ENCODE measurements at regions not wholly inside any gene's neighbourhood (a gene's known extent, or its start where the extent isn't known, plus 50 kb on each side); places are given as distances from the start of the nearest gene placed in this dataset.

GRCh38 chr11:19648321-19648720, 64.3 kb upstream of the NAV2 start:
- no peak overlapping the region for H2BK12ac ChIP-seq (ENCODE audit: low read depth, low read length)
- no peak for TF ChIP-seq MAFK (IDR thresholded peaks at IDR 0.05; ENCODE audit: low read depth, low read length)
- no peak for TF ChIP-seq RAD21 (IDR thresholded peaks at IDR 0.05 in 1 of 2, conservative IDR thresholded peaks at IDR 0.05 in 1 of 2; ENCODE audit: low read depth in 2 of 2, low read length in 2 of 2)
- TF ChIP-seq SIRT6 (IDR thresholded peaks at IDR 0.05; ENCODE audit: low read length): no peak
- no peak for TF ChIP-seq MAX (IDR thresholded peaks at IDR 0.05)
- TF ChIP-seq HDAC2 (IDR thresholded peaks at IDR 0.05; ENCODE audit: borderline replicate concordance in 1 of 2, low read depth in 2 of 2, low read length in 2 of 2): no peak
- TF ChIP-seq, protein P1, sequence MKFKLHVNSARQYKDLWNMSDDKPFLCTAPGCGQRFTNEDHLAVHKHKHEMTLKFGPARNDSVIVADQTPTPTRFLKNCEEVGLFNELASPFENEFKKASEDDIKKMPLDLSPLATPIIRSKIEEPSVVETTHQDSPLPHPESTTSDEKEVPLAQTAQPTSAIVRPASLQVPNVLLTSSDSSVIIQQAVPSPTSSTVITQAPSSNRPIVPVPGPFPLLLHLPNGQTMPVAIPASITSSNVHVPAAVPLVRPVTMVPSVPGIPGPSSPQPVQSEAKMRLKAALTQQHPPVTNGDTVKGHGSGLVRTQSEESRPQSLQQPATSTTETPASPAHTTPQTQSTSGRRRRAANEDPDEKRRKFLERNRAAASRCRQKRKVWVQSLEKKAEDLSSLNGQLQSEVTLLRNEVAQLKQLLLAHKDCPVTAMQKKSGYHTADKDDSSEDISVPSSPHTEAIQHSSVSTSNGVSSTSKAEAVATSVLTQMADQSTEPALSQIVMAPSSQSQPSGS (IDR thresholded peaks at IDR 0.05; ENCODE audit: low read length): no peak
- TF ChIP-seq BACH1 (IDR thresholded peaks at IDR 0.05; ENCODE audit: low read length): no peak
- TF ChIP-seq, protein P2, sequence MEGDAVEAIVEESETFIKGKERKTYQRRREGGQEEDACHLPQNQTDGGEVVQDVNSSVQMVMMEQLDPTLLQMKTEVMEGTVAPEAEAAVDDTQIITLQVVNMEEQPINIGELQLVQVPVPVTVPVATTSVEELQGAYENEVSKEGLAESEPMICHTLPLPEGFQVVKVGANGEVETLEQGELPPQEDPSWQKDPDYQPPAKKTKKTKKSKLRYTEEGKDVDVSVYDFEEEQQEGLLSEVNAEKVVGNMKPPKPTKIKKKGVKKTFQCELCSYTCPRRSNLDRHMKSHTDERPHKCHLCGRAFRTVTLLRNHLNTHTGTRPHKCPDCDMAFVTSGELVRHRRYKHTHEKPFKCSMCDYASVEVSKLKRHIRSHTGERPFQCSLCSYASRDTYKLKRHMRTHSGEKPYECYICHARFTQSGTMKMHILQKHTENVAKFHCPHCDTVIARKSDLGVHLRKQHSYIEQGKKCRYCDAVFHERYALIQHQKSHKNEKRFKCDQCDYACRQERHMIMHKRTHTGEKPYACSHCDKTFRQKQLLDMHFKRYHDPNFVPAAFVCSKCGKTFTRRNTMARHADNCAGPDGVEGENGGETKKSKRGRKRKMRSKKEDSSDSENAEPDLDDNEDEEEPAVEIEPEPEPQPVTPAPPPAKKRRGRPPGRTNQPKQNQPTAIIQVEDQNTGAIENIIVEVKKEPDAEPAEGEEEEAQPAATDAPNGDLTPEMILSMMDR (IDR thresholded peaks at IDR 0.05; ENCODE audit: control extremely low read depth in 1 of 3, insufficient read depth in 1 of 3, low read depth in 1 of 3, low read length in 3 of 3): no peak
- no peak for TF ChIP-seq KDM5A (IDR thresholded peaks at IDR 0.05; ENCODE audit: low read length)

More at GRCh38 chr11:19648321-19648720, 64.3 kb upstream of the NAV2 start:
- Histone ChIP-seq H3K27ac (ENCODE audit: low read depth, low read length) (no peak overlapping the region), H3K9ac (replicated peaks in 1 of 4; ENCODE audit: extremely low read depth in 1 of 4, low read depth in 3 of 4, low read length in 3 of 4) (no peak overlapping the region), H2BK120ac (replicated peaks; ENCODE audit: low read depth, low read length) (no peak overlapping the region), H3K4ac (replicated peaks; ENCODE audit: insufficient read length, low read depth, low read length) (no peak overlapping the region), H3K4me2 (ENCODE audit: insufficient read depth in 1 of 2, low read depth in 2 of 2, low read length in 2 of 2) (no peak overlapping the region), H3K14ac (ENCODE audit: insufficient read length) (no peak overlapping the region), H2BK5ac (ENCODE audit: low read depth, low read length) (no peak overlapping the region), H2BK15ac (ENCODE audit: low read length) (no peak overlapping the region), H3K56ac (replicated peaks; ENCODE audit: insufficient read length, low read depth, low read length) (no peak overlapping the region), H3K18ac (ENCODE audit: extremely low read depth, low read length) (no peak overlapping the region), H3K79me1 (ENCODE audit: low read depth, low read length) (no peaks in the 10 kb centered on the region), H3K4me1 (replicated peaks in 1 of 4; ENCODE audit: control insufficient read depth in 3 of 4, insufficient read depth in 4 of 4, low read length in 3 of 4) (no peaks in the 10 kb centered on the region), H4K20me1 (replicated peaks in 1 of 2; ENCODE audit: control insufficient read depth in 1 of 2, insufficient read depth in 2 of 2, low read length in 2 of 2) (no peaks in the 10 kb centered on the region), H2BK20ac (ENCODE audit: low read length) (no peak overlapping the region), H3K4me3 (ENCODE audit: extremely low read depth in 1 of 4, insufficient read depth in 2 of 4, low read depth in 3 of 4, low read length in 4 of 4) (no peak overlapping the region), H2AFZ (ENCODE audit: low read length) (no peak overlapping the region), H3K23ac (ENCODE audit: insufficient read length) (no peak overlapping the region), H3K36me3 (ENCODE audit: control insufficient read depth in 2 of 4, insufficient read depth in 4 of 4, low read length in 3 of 4) (no peaks in the 10 kb centered on the region), H3K27me3 (replicated peaks in 1 of 4; ENCODE audit: control insufficient read depth in 3 of 4, extremely low read depth in 1 of 4, insufficient read depth in 3 of 4, low read length in 3 of 4) (no peaks in the 10 kb centered on the region), H3K9me3 (ENCODE audit: insufficient read depth in 2 of 2, low read depth in 1 of 2, low read length in 1 of 2) (no peaks in the 10 kb centered on the region), H3K23me2 (ENCODE audit: low read depth, low read length) (no peaks in the 10 kb centered on the region), H4K8ac (ENCODE audit: extremely low read depth, insufficient read depth, low read length) (no peak overlapping the region), H3K79me2 (ENCODE audit: control insufficient read depth in 1 of 2, insufficient read depth in 2 of 2, low read length in 2 of 2) (no peaks in the 10 kb centered on the region), H2AK5ac (ENCODE audit: low read depth, low read length) (no peak overlapping the region), H4K5ac (ENCODE audit: insufficient read length, low read depth, low read length) (no peak overlapping the region), H4K91ac (replicated peaks; ENCODE audit: insufficient read length, low read length) (no peak overlapping the region)
- ChIA-PET CTCF (ENCODE audit: partially characterized antibody) (interaction anchor here (1.0 to 4.2 kb wide), 3 partner anchors 9 to 94 kb away, joined by 3 to 23 read pairs (median 5); no protein-coding TSS in a partner anchor), POLR2A (ENCODE audit: partially characterized antibody) (no interaction called here)
- FAIRE-seq (no peak), DNase-seq (ENCODE audit: low read depth in 1 of 2, low spot score in 2 of 2) (no peak)
- WGBS, 2 experiments (ENCODE audit: extremely low coverage in 1 of 2, insufficient coverage in 1 of 2, insufficient read length in 1 of 2, insufficient replicate concordance in 2 of 2, low coverage in 1 of 2, low lambda C conversion rate in 2 of 2, missing lambda C conversion rate in 1 of 2): 79% methylated on average over 3 of the region's 3 CpGs; no CpG with 5 or more reads in 1 of the 2 experiments
